ENCODE measurements at regions not wholly inside any gene's neighbourhood (a gene's known extent, or its start where the extent isn't known, plus 50 kb on each side); places are given as distances from the start of the nearest gene placed in this dataset.

DNA sequence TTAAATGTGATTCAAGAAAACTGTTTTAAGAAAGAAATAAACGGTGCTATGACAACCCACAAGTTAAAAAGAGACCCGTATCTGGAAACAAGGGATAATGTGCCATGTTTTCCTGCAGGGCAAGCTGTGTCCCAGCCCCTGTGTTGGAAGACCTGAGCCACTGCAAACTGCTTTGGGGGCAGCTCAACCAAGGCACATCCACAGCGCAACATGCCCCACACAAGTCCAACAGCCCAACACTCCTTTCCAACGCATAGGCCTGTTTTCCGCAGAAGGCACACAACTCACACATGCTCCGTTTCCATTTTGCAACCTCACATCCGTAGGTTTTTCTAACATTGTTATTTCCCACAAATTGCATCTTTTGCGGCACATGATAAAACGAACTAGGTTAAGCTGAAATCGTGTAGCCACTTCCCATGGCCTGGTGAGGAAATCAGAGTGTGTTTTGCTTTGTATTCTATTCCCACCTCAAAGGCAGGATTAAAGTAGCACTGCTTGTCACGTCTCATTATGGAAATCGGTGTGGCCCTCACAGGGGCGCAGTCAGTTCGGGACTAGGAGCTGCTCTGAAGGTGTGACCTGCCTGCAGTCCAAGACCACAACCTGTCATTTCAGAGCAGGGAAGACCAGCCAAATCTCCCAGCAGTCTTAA lies 50.5 kb upstream of the ZNF516 start:
- TF ChIP-seq CTCF (IDR thresholded peaks at IDR 0.05) (no peak), ZFX (IDR thresholded peaks at IDR 0.05; ENCODE audit: borderline replicate concordance) (no peak)
